Right lobe of liver (tissue), 6 donors: ENCODE measurements at regions not wholly inside any gene's neighbourhood (a gene's known extent, or its start where the extent isn't known, plus 50 kb on each side); places are given as distances from the start of the nearest gene placed in this dataset.
A peak's percentile ranks its signal among the peaks of the same experiment; 100 is the strongest.

Source experiments
- ATAC-seq, 4 donors: fragments of 200-7000 bp; cut with Tn5 transposase; one replicate each; pipeline ENCODE4 v1.9.1; 2020; ENCODE audit warnings: mild to moderate bottlenecking in 4 of 4, moderate library complexity in 4 of 4
- DNase-seq, 3 donors: peaks; one replicate each; pipeline ENCODE4 v3.0.0-alpha.2; 2020
- H3K27ac ChIP-seq, 3 donors: fragments of 200-600 bp; one replicate each; pipeline ENCODE4 v1.8.0; 2022
- H3K27me3 ChIP-seq, 2 donors: fragments of 200-600 bp; one replicate each; pipeline ENCODE4 v1.8.0; 2022
- H3K36me3 ChIP-seq, 4 donors: fragments of 200-600 bp; sonication (generic) in 1 of 4; one replicate each; pipeline versions ENCODE4 v1.5.1 to v1.8.0; 2017 to 2022; ENCODE audit warnings: control low read depth in 1 of 4
- H3K4me1 ChIP-seq, 4 donors: fragments of 200-600 bp; sonication (generic) in 1 of 4; one replicate each; pipeline versions ENCODE4 v1.5.1 to v1.8.0; 2017 to 2022; ENCODE audit warnings: control low read depth in 1 of 4
- H3K4me3 ChIP-seq, 3 donors: fragments of 200-600 bp; one replicate each; pipeline ENCODE4 v1.8.0; 2022
- H3K9me3 ChIP-seq, 4 donors: fragments of 200-600 bp; sonication (generic) in 1 of 4; one replicate each; pipeline versions ENCODE4 v1.5.1 to v1.8.0; 2017 to 2022; ENCODE audit warnings: control low read depth in 1 of 4
- POLR2A ChIP-seq: fragments of 450-650 bp; IDR thresholded peaks from one replicate; pipeline ENCODE4 v1.6.1; 2017; ENCODE audit warnings: antibody characterized with exemption, mild to moderate bottlenecking
- WGBS: methylation state at CpG from one replicate; pipeline ENCODE4 v1.1.6; 2018; ENCODE audit warnings: low coverage, low lambda C conversion rate; ENCODE audit not compliant: insufficient coverage; ENCODE audit errors: missing lambda C conversion rate; 5-methylcytosine and 5-hydroxymethylcytosine counted together
- intact Hi-C, 2 donors: fragments of 100-400 bp; cut with DNase I; formaldehyde crosslinking; loops; one replicate each; pipeline versions ENCODE4 v1.11.2 to v1.14.1; 2022
- TF ChIP-seq, protein P1 (sequence below), 4 donors: fragments of 200-600 bp in 3 of 4; fragments of 450-650 bp in 1 of 4; IDR thresholded peaks; one replicate each; pipeline versions ENCODE4 v1.5.1 to v1.8.0; 2016 to 2022; ENCODE audit warnings: antibody characterized with exemption in 4 of 4, mild to moderate bottlenecking in 2 of 4
- donor health status: DM: no; HTN: yes; CAD: no.
- donor health status: DM: no; HTN: no; CAD: no.
- donor health status: DM: no; HTN: no; CAD: no.
- donor health status: DM: no; HTN: yes; CAD: no.
- donor health status: DM: no; HTN: yes; CAD: no.

DNA sequence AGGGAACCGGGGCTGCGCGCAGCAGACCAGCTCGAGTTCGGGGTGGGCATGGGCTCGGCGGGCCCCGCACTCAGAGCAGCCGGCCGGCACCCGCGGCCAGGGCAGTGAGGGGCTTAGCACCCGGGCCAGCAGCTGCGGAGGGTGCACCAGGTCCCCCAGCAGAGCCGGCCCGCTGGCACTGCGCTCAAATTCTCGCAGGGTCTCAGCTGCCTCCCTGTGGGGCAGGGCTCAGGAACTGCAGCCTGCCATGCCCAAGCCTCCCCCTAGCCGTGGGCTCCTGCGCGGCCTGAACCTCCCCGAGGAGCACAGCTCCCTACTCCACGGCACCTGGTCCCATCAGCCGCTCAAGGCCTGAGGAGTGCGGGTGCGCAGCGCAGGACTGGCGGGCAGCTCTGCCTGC is 172.9 kb upstream of the SLC30A5 start:
- Histone ChIP-seq H3K27me3 (no peaks in the 10 kb centered on the region), H3K9me3 (no peaks in the 10 kb centered on the region), H3K36me3 (no peaks in the 10 kb centered on the region), H3K27ac (no peak overlapping the region), H3K4me3 (no peak overlapping the region), H3K4me1 (peaks cover 0 to 11% (median 0%) of the 10 kb centered on the region in 4 donors)
- intact Hi-C loops: no loop called here
- no peak for DNase-seq
- WGBS: no CpG with 5 or more reads among the region's 28 CpGs
- TF ChIP-seq, protein P1, sequence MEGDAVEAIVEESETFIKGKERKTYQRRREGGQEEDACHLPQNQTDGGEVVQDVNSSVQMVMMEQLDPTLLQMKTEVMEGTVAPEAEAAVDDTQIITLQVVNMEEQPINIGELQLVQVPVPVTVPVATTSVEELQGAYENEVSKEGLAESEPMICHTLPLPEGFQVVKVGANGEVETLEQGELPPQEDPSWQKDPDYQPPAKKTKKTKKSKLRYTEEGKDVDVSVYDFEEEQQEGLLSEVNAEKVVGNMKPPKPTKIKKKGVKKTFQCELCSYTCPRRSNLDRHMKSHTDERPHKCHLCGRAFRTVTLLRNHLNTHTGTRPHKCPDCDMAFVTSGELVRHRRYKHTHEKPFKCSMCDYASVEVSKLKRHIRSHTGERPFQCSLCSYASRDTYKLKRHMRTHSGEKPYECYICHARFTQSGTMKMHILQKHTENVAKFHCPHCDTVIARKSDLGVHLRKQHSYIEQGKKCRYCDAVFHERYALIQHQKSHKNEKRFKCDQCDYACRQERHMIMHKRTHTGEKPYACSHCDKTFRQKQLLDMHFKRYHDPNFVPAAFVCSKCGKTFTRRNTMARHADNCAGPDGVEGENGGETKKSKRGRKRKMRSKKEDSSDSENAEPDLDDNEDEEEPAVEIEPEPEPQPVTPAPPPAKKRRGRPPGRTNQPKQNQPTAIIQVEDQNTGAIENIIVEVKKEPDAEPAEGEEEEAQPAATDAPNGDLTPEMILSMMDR (IDR thresholded peaks at IDR 0.05): no peak
- no peak for TF ChIP-seq POLR2A
- peak in 1 of 4 donors; percentile 22 for ATAC-seq

DNA sequence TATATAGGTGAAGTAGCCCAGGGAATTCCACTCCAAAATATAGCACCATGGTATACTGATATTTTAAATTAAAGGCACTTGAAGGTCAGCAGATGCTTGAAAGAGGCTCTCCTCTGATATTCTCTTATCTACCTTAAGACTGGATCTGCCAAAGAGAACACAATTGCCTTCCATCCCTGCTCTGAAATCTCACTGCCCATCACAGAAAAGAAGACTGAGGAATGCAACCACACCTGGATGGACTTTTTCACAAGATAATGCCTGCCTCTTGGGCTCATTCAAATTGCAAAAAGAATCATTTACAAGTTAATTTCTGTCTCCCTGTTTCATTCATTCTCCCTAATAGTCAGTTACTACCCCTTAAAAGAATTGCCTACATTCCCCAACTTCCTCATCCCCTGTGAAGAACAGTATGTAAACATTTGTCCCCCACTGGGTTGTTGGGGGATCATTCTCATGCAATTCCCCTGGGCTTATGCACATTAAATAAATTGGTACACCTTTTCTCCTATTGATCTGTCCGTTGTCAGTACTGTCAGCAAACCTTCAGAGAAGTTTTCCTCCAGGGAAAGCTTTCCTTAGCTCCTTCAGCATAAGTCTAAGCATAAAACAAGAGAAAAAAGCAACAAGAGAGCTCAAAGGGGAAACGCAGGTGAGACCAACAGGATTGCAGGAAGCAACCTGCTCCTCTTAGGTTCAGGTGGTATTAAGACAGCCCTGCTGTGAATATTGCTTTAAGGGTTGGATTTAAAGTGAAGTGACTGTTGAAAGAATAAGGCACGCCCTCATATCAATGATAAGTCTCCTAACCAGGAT is 171.4 kb upstream of the SLC30A5 start:
- intact Hi-C loops: no loop called here
- Histone ChIP-seq H3K27me3 (no peaks in the 10 kb centered on the region), H3K4me1 (peaks cover 0 to 11% (median 0%) of the 10 kb centered on the region in 4 donors), H3K36me3 (no peaks in the 10 kb centered on the region), H3K9me3 (no peaks in the 10 kb centered on the region), H3K4me3 (no peak overlapping the region), H3K27ac (no peak overlapping the region)
- TF ChIP-seq POLR2A: no peak
- TF ChIP-seq, protein P1 (IDR thresholded peaks at IDR 0.05): no peak
- ATAC-seq (no peak), DNase-seq (no peak)
- WGBS: 69% methylated on average over 3 of the region's 3 CpGs

GRCh38 chr5:68924481-68925145 is 169.2 kb upstream of the SLC30A5 start:
- DNase-seq: peak in 1 of 3 donors; percentile 57
- intact Hi-C loops: no loop called here
- Histone ChIP-seq H3K4me3 (no peak overlapping the region), H3K4me1 (peaks cover 0 to 11% (median 0%) of the 10 kb centered on the region in 4 donors), H3K27me3 (no peaks in the 10 kb centered on the region), H3K27ac (no peak overlapping the region), H3K36me3 (no peaks in the 10 kb centered on the region), H3K9me3 (no peaks in the 10 kb centered on the region)
- TF ChIP-seq POLR2A: no peak
- TF ChIP-seq, protein P1 (IDR thresholded peaks at IDR 0.05): no peak
- peak; percentile 82 to 96 (median 87) for ATAC-seq
- 38% methylated on average over 8 of the region's 10 CpGs for WGBS

GRCh38 chr5:68928617-68929302 is 165.1 kb upstream of the SLC30A5 start:
- no peaks in the 10 kb centered on the region for H3K27me3 ChIP-seq
- ATAC-seq (no peak), DNase-seq (no peak)
- no peaks in the 10 kb centered on the region for H3K9me3 ChIP-seq
- H3K4me1 ChIP-seq: peaks cover 0 to 11% (median 0%) of the 10 kb centered on the region in 4 donors
- intact Hi-C loops: no loop called here
- H3K4me3 ChIP-seq: no peak overlapping the region
- no peaks in the 10 kb centered on the region for H3K36me3 ChIP-seq
- H3K27ac ChIP-seq: no peak overlapping the region
- TF ChIP-seq POLR2A: no peak
- TF ChIP-seq, protein P1 (IDR thresholded peaks at IDR 0.05): no peak
- 92% methylated on average over 2 of the region's 2 CpGs for WGBS
